ENCODE measurements at regions not wholly inside any gene's neighbourhood (a gene's known extent, or its start where the extent isn't known, plus 50 kb on each side); places are given as distances from the start of the nearest gene placed in this dataset.

GRCh38 chr3:150069154-150069527, 98.4 kb upstream of the PFN2 start:
- H3K27ac ChIP-seq (ENCODE audit: control insufficient read depth, insufficient read depth): no peak overlapping the region
- ChIA-PET POLR2A (interaction anchor here (0.6 kb wide), 1 partner anchor 27 kb away, joined by 5 read pairs; no protein-coding TSS in a partner anchor), RAD21 (ENCODE audit: unreplicated experiment) (no interaction called here), CTCF (interaction anchor here (1.3 kb wide), 1 partner anchor 12 kb away, joined by 4 read pairs; no protein-coding TSS in a partner anchor), SMC1A (ENCODE audit: uncharacterized antibody, unreplicated experiment) (interaction anchor here (0.9 kb wide), 1 partner anchor 46 kb away, joined by 4 read pairs; no protein-coding TSS in a partner anchor)
- H3K9ac ChIP-seq (ENCODE audit: control insufficient read depth, insufficient read depth, low read length): no peak overlapping the region
- no TSS peak for BruUV-seq (replicated peaks)
- WGBS (ENCODE audit: insufficient coverage, insufficient replicate concordance, low lambda C conversion rate, missing lambda C conversion rate): 0% methylated on average over 1 of the region's 1 CpG
- H3K4me2 ChIP-seq (ENCODE audit: control insufficient read depth, insufficient read depth): no peak overlapping the region
- no peaks in the 10 kb centered on the region for H3K27me3 ChIP-seq (replicated peaks in 1 of 2; ENCODE audit: control insufficient read depth in 2 of 2, insufficient read depth in 2 of 2, low read length in 1 of 2)
- FAIRE-seq (no peak), ATAC-seq (no peak), DNase-seq (ENCODE audit: low read depth, low spot score) (no peak)
- H3K9me3 ChIP-seq (replicated peaks; ENCODE audit: control insufficient read depth, insufficient read depth, low read length): no peaks in the 10 kb centered on the region
- no peak overlapping the region for H2AFZ ChIP-seq (ENCODE audit: control insufficient read depth, low read depth, low read length)
- no peaks in the 10 kb centered on the region for H4K20me1 ChIP-seq (ENCODE audit: control insufficient read depth, insufficient read depth)
- peaks cover 8% of the 10 kb centered on the region for H3K4me1 ChIP-seq (ENCODE audit: control insufficient read depth, insufficient read depth, low read length)
- no peak overlapping the region for H3K4me3 ChIP-seq
- H3K79me2 ChIP-seq (ENCODE audit: control insufficient read depth, insufficient read depth, low read length): no peaks in the 10 kb centered on the region
- TF ChIP-seq BRCA1 (IDR thresholded peaks at IDR 0.05; ENCODE audit: low read depth, low read length) (no peak), DPF2 (IDR thresholded peaks at IDR 0.05) (no peak), NR2C2 (IDR thresholded peaks at IDR 0.05; ENCODE audit: borderline replicate concordance, control insufficient read depth, insufficient read length, low read depth) (no peak), BMI1 (IDR thresholded peaks at IDR 0.05; ENCODE audit: borderline replicate concordance) (no peak), CREB1 (IDR thresholded peaks at IDR 0.05; ENCODE audit: low read depth) (no peak), ZBED1 (IDR thresholded peaks at IDR 0.05; ENCODE audit: borderline replicate concordance) (no peak), NR2C1 (IDR thresholded peaks at IDR 0.05) (no peak), SP1 (IDR thresholded peaks at IDR 0.05; ENCODE audit: low read depth, low read length) (no peak), KDM1A (IDR thresholded peaks at IDR 0.05; ENCODE audit: borderline replicate concordance) (no peak)
- intact Hi-C loops (cut with micrococcal nuclease; ENCODE audit: unreplicated experiment) (no loop called here), in situ Hi-C loops (cut with MboI) (no loop called here)
- H3K36me3 ChIP-seq (ENCODE audit: control insufficient read depth in 2 of 2, insufficient read depth in 2 of 2, low read length in 1 of 2): no peaks in the 10 kb centered on the region

- H3K79me2 ChIP-seq (ENCODE audit: control insufficient read depth, insufficient read depth, low read length): no peaks in the 10 kb centered on the region
- SMC1A ChIA-PET (ENCODE audit: uncharacterized antibody, unreplicated experiment): interaction anchor here (0.9 kb wide), 1 partner anchor 47 kb away, joined by 4 read pairs; no protein-coding TSS in a partner anchor
- H3K4me1 ChIP-seq (ENCODE audit: control insufficient read depth, insufficient read depth, low read length): peaks cover 3% of the 10 kb centered on the region
- no peaks in the 10 kb centered on the region for H3K36me3 ChIP-seq (ENCODE audit: control insufficient read depth in 2 of 2, insufficient read depth in 2 of 2, low read length in 1 of 2)
- H3K27me3 ChIP-seq (replicated peaks in 1 of 2; ENCODE audit: control insufficient read depth in 2 of 2, insufficient read depth in 2 of 2, low read length in 1 of 2): no peaks in the 10 kb centered on the region; a peak in 1 of 4 replicates
- DNase-seq (ENCODE audit: low read depth, low spot score) (no peak), ATAC-seq (no peak), FAIRE-seq (no peak)
- in situ Hi-C loops (cut with MboI): no loop called here
- BruUV-seq (replicated peaks): no TSS peak
- H3K4me3 ChIP-seq: no peak overlapping the region
- POLR2A ChIA-PET: no interaction called here
- intact Hi-C loops (cut with micrococcal nuclease; ENCODE audit: unreplicated experiment): no loop called here
- CTCF ChIA-PET: interaction anchor here (1.3 kb wide), 1 partner anchor 11 kb away, joined by 4 read pairs; no protein-coding TSS in a partner anchor
- no peak overlapping the region for H3K4me2 ChIP-seq (ENCODE audit: control insufficient read depth, insufficient read depth)
- H4K20me1 ChIP-seq (ENCODE audit: control insufficient read depth, insufficient read depth): no peaks in the 10 kb centered on the region
- H3K9ac ChIP-seq (ENCODE audit: control insufficient read depth, insufficient read depth, low read length): no peak overlapping the region
- no peaks in the 10 kb centered on the region for H3K9me3 ChIP-seq (replicated peaks; ENCODE audit: control insufficient read depth, insufficient read depth, low read length)
- RAD21 ChIA-PET (ENCODE audit: unreplicated experiment): no interaction called here
- WGBS (ENCODE audit: insufficient coverage, insufficient replicate concordance, low lambda C conversion rate, missing lambda C conversion rate): 50% methylated on average over 7 of the region's 7 CpGs
- no peak overlapping the region for H3K27ac ChIP-seq (ENCODE audit: control insufficient read depth, insufficient read depth)
- H2AFZ ChIP-seq (ENCODE audit: control insufficient read depth, low read depth, low read length): no peak overlapping the region
- TF ChIP-seq CBX5 (IDR thresholded peaks at IDR 0.05; ENCODE audit: low read depth) (no peak), E2F4 (IDR thresholded peaks at IDR 0.05; ENCODE audit: low read depth, low read length) (no peak), ZBTB11 (CRISPR knock-in tag; IDR thresholded peaks at IDR 0.05) (no peak), ZZZ3 (IDR thresholded peaks at IDR 0.05; ENCODE audit: control insufficient read depth, insufficient read length, low read depth) (no peak), ATF7 (IDR thresholded peaks at IDR 0.05; ENCODE audit: low read depth) (no peak), NRF1 (conservative IDR thresholded peaks at IDR 0.05; ENCODE audit: low read depth, low read length) (no peak)
Observed at GRCh38 chr3:150068440-150069153, 97.9 kb upstream of the PFN2 start.
